ENCODE measurements at regions not wholly inside any gene's neighbourhood (a gene's known extent, or its start where the extent isn't known, plus 50 kb on each side); places are given as distances from the start of the nearest gene placed in this dataset.
"Not testable (repeated sequence)": the region's sequence is repeated elsewhere in the genome, so short reads cannot be mapped to it uniquely, and the experiment has no call there.

GRCh38 chr1:221274373-221274772 lies 395.1 kb downstream of the HLX start:
- H3K4me1 ChIP-seq = no peaks in the 10 kb centered on the region
- H3K79me2 ChIP-seq = no peaks in the 10 kb centered on the region
- H2AFZ ChIP-seq = no peak overlapping the region
- no peaks in the 10 kb centered on the region for H3K27me3 ChIP-seq (ENCODE audit: control insufficient read depth, insufficient read depth, low read length)
- H3K4me2 ChIP-seq (ENCODE audit: low read length) = no peak overlapping the region
- no peak for TF ChIP-seq CTCF (IDR thresholded peaks at IDR 0.05)
- no peak overlapping the region for H3K9ac ChIP-seq
- no peaks in the 10 kb centered on the region for H3K9me3 ChIP-seq (ENCODE audit: control insufficient read depth, low read length)
- H3K36me3 ChIP-seq (ENCODE audit: control insufficient read depth, insufficient read depth, low read length) = no peaks in the 10 kb centered on the region
- no peak overlapping the region for H3K4me3 ChIP-seq (ENCODE audit: low read depth, low read length)
- no peak overlapping the region for H3K27ac ChIP-seq

GRCh38 chr1:221276896-221277409 lies 397.7 kb downstream of the HLX start:
- Histone ChIP-seq H3K9me3 (ENCODE audit: control insufficient read depth, low read length) (no peaks in the 10 kb centered on the region), H3K27ac (no peak overlapping the region), H3K4me2 (ENCODE audit: low read length) (no peak overlapping the region), H3K36me3 (ENCODE audit: control insufficient read depth, insufficient read depth, low read length) (no peaks in the 10 kb centered on the region), H3K9ac (no peak overlapping the region), H2AFZ (no peak overlapping the region), H3K4me1 (no peaks in the 10 kb centered on the region), H3K4me3 (ENCODE audit: low read depth, low read length) (no peak overlapping the region), H3K79me2 (no peaks in the 10 kb centered on the region), H3K27me3 (ENCODE audit: control insufficient read depth, insufficient read depth, low read length) (no peaks in the 10 kb centered on the region)
- TF ChIP-seq CTCF (IDR thresholded peaks at IDR 0.05) = no peak

- Histone ChIP-seq H3K4me3 (ENCODE audit: low read depth, low read length) (no peak overlapping the region), H3K9me3 (ENCODE audit: control insufficient read depth, low read length) (no peaks in the 10 kb centered on the region), H3K36me3 (ENCODE audit: control insufficient read depth, insufficient read depth, low read length) (no peaks in the 10 kb centered on the region), H2AFZ (no peak overlapping the region), H3K9ac (no peak overlapping the region), H3K27ac (no peak overlapping the region), H3K79me2 (no peaks in the 10 kb centered on the region), H3K4me1 (no peaks in the 10 kb centered on the region), H3K27me3 (ENCODE audit: control insufficient read depth, insufficient read depth, low read length) (no peaks in the 10 kb centered on the region), H3K4me2 (ENCODE audit: low read length) (no peak overlapping the region)
- TF ChIP-seq CTCF (IDR thresholded peaks at IDR 0.05) = no peak
These were observed 399.9 kb downstream of the HLX start for GRCh38 chr1:221279146-221279545.

- Histone ChIP-seq H3K4me2 (ENCODE audit: low read length) (no peak overlapping the region), H3K79me2 (no peaks in the 10 kb centered on the region), H3K27ac (no peak overlapping the region), H3K9me3 (ENCODE audit: control insufficient read depth, low read length) (no peaks in the 10 kb centered on the region), H3K27me3 (ENCODE audit: control insufficient read depth, insufficient read depth, low read length) (no peaks in the 10 kb centered on the region), H2AFZ (no peak overlapping the region), H3K9ac (no peak overlapping the region), H3K4me1 (no peaks in the 10 kb centered on the region), H3K36me3 (ENCODE audit: control insufficient read depth, insufficient read depth, low read length) (no peaks in the 10 kb centered on the region), H3K4me3 (ENCODE audit: low read depth, low read length) (no peak overlapping the region)
- no peak for TF ChIP-seq CTCF (IDR thresholded peaks at IDR 0.05)
These were observed 404.3 kb downstream of the HLX start for GRCh38 chr1:221283532-221283931.

GRCh38 chr1:221284028-221284427 lies 404.8 kb downstream of the HLX start:
- no peaks in the 10 kb centered on the region for H3K79me2 ChIP-seq
- H3K4me3 ChIP-seq (ENCODE audit: low read depth, low read length) = no peak overlapping the region
- H2AFZ ChIP-seq = no peak overlapping the region
- no peaks in the 10 kb centered on the region for H3K27me3 ChIP-seq (ENCODE audit: control insufficient read depth, insufficient read depth, low read length)
- H3K36me3 ChIP-seq (ENCODE audit: control insufficient read depth, insufficient read depth, low read length) = no peaks in the 10 kb centered on the region
- no peaks in the 10 kb centered on the region for H3K9me3 ChIP-seq (ENCODE audit: control insufficient read depth, low read length)
- TF ChIP-seq CTCF (IDR thresholded peaks at IDR 0.05) = no peak
- H3K4me2 ChIP-seq (ENCODE audit: low read length) = no peak overlapping the region
- H3K4me1 ChIP-seq = no peaks in the 10 kb centered on the region
- H3K27ac ChIP-seq = no peak overlapping the region
- H3K9ac ChIP-seq = no peak overlapping the region

GRCh38 chr1:221284991-221285390 lies 405.7 kb downstream of the HLX start:
- H2AFZ ChIP-seq; H3K4me2 ChIP-seq (ENCODE audit: low read length); H3K79me2 ChIP-seq; H3K9me3 ChIP-seq (ENCODE audit: control insufficient read depth, low read length); H3K4me3 ChIP-seq (ENCODE audit: low read depth, low read length); H3K4me1 ChIP-seq; H3K36me3 ChIP-seq (ENCODE audit: control insufficient read depth, insufficient read depth, low read length); H3K27me3 ChIP-seq (ENCODE audit: control insufficient read depth, insufficient read depth, low read length); H3K9ac ChIP-seq; H3K27ac ChIP-seq: not testable (repeated sequence)

- not testable (repeated sequence) for H3K4me1 ChIP-seq; H2AFZ ChIP-seq; H3K27ac ChIP-seq; H3K4me2 ChIP-seq (ENCODE audit: low read length); H3K9ac ChIP-seq; H3K4me3 ChIP-seq (ENCODE audit: low read depth, low read length); H3K27me3 ChIP-seq (ENCODE audit: control insufficient read depth, insufficient read depth, low read length); H3K36me3 ChIP-seq (ENCODE audit: control insufficient read depth, insufficient read depth, low read length); H3K79me2 ChIP-seq; H3K9me3 ChIP-seq (ENCODE audit: control insufficient read depth, low read length)
These were observed 406.4 kb downstream of the HLX start for GRCh38 chr1:221285458-221286210.
